Sigmoid colon (tissue), 6 donors: ENCODE measurements at regions not wholly inside any gene's neighbourhood (a gene's known extent, or its start where the extent isn't known, plus 50 kb on each side); places are given as distances from the start of the nearest gene placed in this dataset.

Experiments used
- DNase-seq: peaks from one replicate; pipeline ENCODE4 v3.0.0-alpha.2; 2019
- H3K27ac ChIP-seq, 4 donors: fragments of 200-600 bp; sonication (generic); one replicate each; pipeline ENCODE4 v1.5.1; 2016 to 2019; ENCODE audit warnings: mild to moderate bottlenecking in 1 of 4
- H3K27me3 ChIP-seq, 3 donors: fragments of 200-600 bp; sonication (generic); one replicate each; pipeline ENCODE4 v1.5.1; 2019; ENCODE audit warnings: mild to moderate bottlenecking in 1 of 3
- H3K36me3 ChIP-seq, 4 donors: fragments of 200-600 bp; sonication (generic); one replicate each; pipeline ENCODE4 v1.5.1; 2016 to 2019
- H3K4me1 ChIP-seq, 4 donors: fragments of 200-600 bp; sonication (generic); one replicate each; pipeline ENCODE4 v1.5.1; 2017 to 2019
- H3K4me3 ChIP-seq, 4 donors: fragments of 200-600 bp; sonication (generic); one replicate each; pipeline ENCODE4 v1.5.1; 2017 to 2019; ENCODE audit warnings: mild to moderate bottlenecking in 2 of 4, moderate library complexity in 1 of 4
- H3K9me3 ChIP-seq, 4 donors: fragments of 200-600 bp in 3 of 4; sonication (generic) in 3 of 4; one replicate each; pipeline versions ENCODE4 v1.5.1 to v1.6.1; 2013 to 2019
- CTCF ChIP-seq, 4 experiments: fragments of 450-650 bp in 3 of 4; fragments of 200-600 bp in 1 of 4; IDR thresholded peaks; one replicate each; pipeline ENCODE4 v1.5.1; 2016 to 2019; ENCODE audit warnings: antibody characterized with exemption in 4 of 4, mild to moderate bottlenecking in 3 of 4, moderate library complexity in 2 of 4
- EP300 ChIP-seq, 4 donors: sonication (generic); formaldehyde crosslinking; IDR thresholded peaks; one replicate each; pipeline ENCODE4 v1.6.1; 2017; ENCODE audit warnings: antibody characterized with exemption in 4 of 4
- POLR2A ChIP-seq, 2 donors: fragments of 450-650 bp; IDR thresholded peaks; one replicate each; pipeline ENCODE4 v1.6.1; 2016; ENCODE audit warnings: antibody characterized with exemption in 2 of 2, mild to moderate bottlenecking in 2 of 2, moderate library complexity in 2 of 2
- POLR2AphosphoS5 ChIP-seq, 4 donors: sonication (generic); formaldehyde crosslinking; IDR thresholded peaks; one replicate each; pipeline ENCODE4 v1.6.1; 2017; ENCODE audit warnings: antibody characterized with exemption in 4 of 4
- WGBS, 2 donors: extraction: QIAGEN DNeasy Blood & Tissue Kit; methylation state at CpG; one replicate each; pipeline ENCODE4 v1.1.7; 2013; 5-methylcytosine and 5-hydroxymethylcytosine counted together
- intact Hi-C: fragments of 100-400 bp; cut with DNase I; formaldehyde crosslinking; loops from one replicate; pipeline ENCODE4 v1.15.1; 2023
- donor health status: healthy with polysubstance abuse.
- donor health status: healthy.

- TF ChIP-seq POLR2A (IDR thresholded peaks at IDR 0.05) (no peak), POLR2AphosphoS5 (IDR thresholded peaks at IDR 0.05) (no peak), EP300 (IDR thresholded peaks at IDR 0.05) (no peak), CTCF (IDR thresholded peaks at IDR 0.05) (no peak)
- no peaks in the 10 kb centered on the region for H3K27me3 ChIP-seq
- H3K9me3 ChIP-seq, result no peaks in the 10 kb centered on the region
- no peak for DNase-seq
- intact Hi-C loops, result no loop called here
- H3K27ac ChIP-seq, result no peak overlapping the region
- H3K4me1 ChIP-seq, result no peaks in the 10 kb centered on the region
- no peak overlapping the region for H3K4me3 ChIP-seq
- 37 to 74% methylated on average over 15 of the region's 15 CpGs for WGBS, 2 donors
- no peaks in the 10 kb centered on the region for H3K36me3 ChIP-seq
Measured at GRCh38 chr12:116497051-116497591, 62.1 kb upstream of the MAP1LC3B2 start.

GRCh38 chr12:116498471-116498870 is 60.7 kb upstream of the MAP1LC3B2 start:
- H3K4me1 ChIP-seq, result no peaks in the 10 kb centered on the region
- TF ChIP-seq CTCF (IDR thresholded peaks at IDR 0.05) (no peak), EP300 (IDR thresholded peaks at IDR 0.05) (no peak), POLR2AphosphoS5 (IDR thresholded peaks at IDR 0.05) (no peak), POLR2A (IDR thresholded peaks at IDR 0.05) (no peak)
- 69 to 86% methylated on average over 1 of the region's 1 CpG for WGBS, 2 donors
- no peaks in the 10 kb centered on the region for H3K9me3 ChIP-seq
- H3K27ac ChIP-seq, result no peak overlapping the region
- no peak for DNase-seq
- no peaks in the 10 kb centered on the region for H3K36me3 ChIP-seq
- intact Hi-C loops, result no loop called here
- no peak overlapping the region for H3K4me3 ChIP-seq
- no peaks in the 10 kb centered on the region for H3K27me3 ChIP-seq

- intact Hi-C loops, result no loop called here
- Histone ChIP-seq H3K27me3 (no peaks in the 10 kb centered on the region), H3K4me3 (no peak overlapping the region), H3K36me3 (no peaks in the 10 kb centered on the region), H3K4me1 (no peaks in the 10 kb centered on the region), H3K9me3 (no peaks in the 10 kb centered on the region), H3K27ac (no peak overlapping the region)
- TF ChIP-seq POLR2A (IDR thresholded peaks at IDR 0.05) (no peak), POLR2AphosphoS5 (IDR thresholded peaks at IDR 0.05) (no peak), CTCF (IDR thresholded peaks at IDR 0.05) (no peak), EP300 (IDR thresholded peaks at IDR 0.05) (no peak)
- WGBS, 2 donors, result 85 to 87% methylated on average over 14 of the region's 14 CpGs
- DNase-seq, result no peak
Measured at GRCh38 chr12:116502141-116502725, 56.9 kb upstream of the MAP1LC3B2 start.

- H3K4me1 ChIP-seq, result peaks cover 0 to 4% (median 3%) of the 10 kb centered on the region in 4 donors
- H3K27me3 ChIP-seq, result no peaks in the 10 kb centered on the region
- no peak for DNase-seq
- H3K9me3 ChIP-seq, result no peaks in the 10 kb centered on the region
- no peaks in the 10 kb centered on the region for H3K36me3 ChIP-seq
- TF ChIP-seq POLR2AphosphoS5 (IDR thresholded peaks at IDR 0.05) (no peak), POLR2A (IDR thresholded peaks at IDR 0.05) (no peak), CTCF (IDR thresholded peaks at IDR 0.05) (no peak), EP300 (IDR thresholded peaks at IDR 0.05) (no peak)
- intact Hi-C loops, result no loop called here
- 42 to 79% methylated on average over 9 of the region's 9 CpGs for WGBS, 2 donors
- no peak overlapping the region for H3K27ac ChIP-seq
- H3K4me3 ChIP-seq, result no peak overlapping the region
Measured at GRCh38 chr12:116502989-116503496, 56.1 kb upstream of the MAP1LC3B2 start.
